ENCODE measurements at regions not wholly inside any gene's neighbourhood (a gene's known extent, or its start where the extent isn't known, plus 50 kb on each side); places are given as distances from the start of the nearest gene placed in this dataset.
"Not testable (repeated sequence)": the region's sequence is repeated elsewhere in the genome, so short reads cannot be mapped to it uniquely, and the experiment has no call there.

DNA sequence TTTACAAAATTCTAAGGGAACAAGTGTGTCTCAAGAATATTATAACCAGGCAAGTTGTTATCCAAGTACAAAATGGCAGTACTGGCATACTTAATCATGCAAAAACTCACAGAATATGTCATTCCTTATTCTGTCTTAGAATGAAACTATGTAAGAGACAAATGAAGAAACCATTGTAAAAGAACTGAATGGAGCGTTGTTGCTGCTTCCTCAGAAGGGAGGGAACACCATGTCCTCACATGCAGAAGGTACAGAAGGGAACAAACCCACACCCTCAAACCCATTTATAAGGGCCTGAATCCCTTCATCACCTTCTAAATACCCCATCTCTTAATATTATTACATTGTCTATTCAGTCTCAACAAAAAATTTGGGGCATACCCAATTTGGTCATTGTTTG lies 960.0 kb downstream of the LTN1 start:
- not testable (repeated sequence) for DNase-seq

DNA sequence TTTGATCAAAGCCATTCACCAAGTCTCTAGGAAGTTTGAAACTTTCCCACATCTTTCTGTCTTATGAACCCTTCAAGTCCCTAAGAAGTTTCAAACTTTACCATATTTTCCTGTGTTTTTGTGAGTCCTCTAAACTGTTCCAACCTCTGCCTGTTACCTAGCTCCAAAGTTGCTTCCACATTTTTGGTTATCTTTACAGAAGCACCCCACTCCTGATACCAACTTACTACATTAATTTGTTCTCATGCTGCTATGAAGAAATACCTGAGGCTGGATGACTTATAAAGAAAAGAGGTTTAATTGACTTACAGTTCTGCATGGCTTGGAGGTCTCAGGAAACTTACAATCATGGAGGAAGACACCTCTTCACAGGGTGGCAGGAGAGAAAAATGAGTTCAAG lies 961.6 kb downstream of the LTN1 start:
- not testable (repeated sequence) for DNase-seq

DNA sequence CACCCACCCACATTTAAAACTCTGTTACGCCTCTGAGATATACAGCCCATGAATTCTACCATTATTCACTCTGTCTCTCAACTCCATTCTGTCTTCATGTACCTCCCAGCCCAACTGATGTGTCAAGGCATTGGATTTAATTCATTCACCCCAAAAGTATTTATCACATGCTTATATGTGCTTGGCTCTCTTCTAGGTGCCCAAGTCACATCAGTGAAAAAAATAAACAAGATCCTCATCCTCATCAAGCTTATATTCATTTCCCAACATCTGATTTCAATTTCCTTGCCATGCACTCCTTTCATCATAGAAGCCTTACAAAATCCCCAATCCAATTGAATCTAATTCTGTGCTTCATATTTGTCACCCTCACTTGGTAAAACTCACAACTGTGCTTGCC lies 967.6 kb downstream of the LTN1 start:
- DNase-seq: no peak

GRCh38 chr21:28018741-28019669 lies 973.7 kb downstream of the LTN1 start:
- DNase-seq: peak in 1 of 2 donors; percentile 0

DNA sequence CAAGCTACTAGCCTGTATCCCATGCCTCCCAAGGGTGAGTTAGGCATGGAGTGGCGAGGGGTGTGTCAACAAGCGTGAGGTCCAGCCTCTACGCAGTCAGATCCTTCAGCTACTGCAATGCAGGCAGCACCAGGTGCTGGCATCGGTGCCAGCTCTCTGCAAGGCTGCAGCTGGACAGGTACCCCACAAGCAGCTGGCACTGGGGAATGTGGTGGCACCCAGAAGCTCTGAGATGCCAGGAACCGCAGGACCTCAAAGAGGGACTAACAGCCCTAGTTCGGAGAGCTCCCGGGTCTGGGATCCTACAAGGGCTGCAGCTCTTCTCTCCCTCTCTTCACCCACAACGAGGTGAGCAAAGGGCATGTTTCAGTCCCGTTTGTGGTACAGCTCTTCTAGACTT lies 974.5 kb downstream of the LTN1 start:
- no peak for DNase-seq

DNA sequence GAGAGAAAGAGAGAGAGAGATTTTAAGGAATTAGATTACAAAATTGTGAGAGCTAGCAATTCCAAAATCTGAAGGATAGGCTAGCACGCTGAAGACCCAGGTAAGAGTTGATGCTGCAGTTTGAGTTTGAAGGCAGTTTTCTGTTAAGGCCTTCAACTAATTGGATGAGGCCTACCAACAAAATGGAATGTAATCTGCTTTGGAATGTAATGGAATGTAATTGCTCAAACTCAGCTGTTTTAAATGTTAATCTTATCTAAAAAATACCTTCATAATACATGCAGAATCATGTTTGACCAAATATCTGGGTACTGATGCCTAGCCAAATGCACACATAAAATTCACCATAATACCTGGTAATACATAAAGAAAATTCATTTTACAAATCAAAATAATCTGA lies 976.1 kb downstream of the LTN1 start:
- DNase-seq: no peak

GRCh38 chr21:28013123-28013522 lies 979.6 kb downstream of the LTN1 start:
- not testable (repeated sequence) for DNase-seq

GRCh38 chr21:28011970-28012369 lies 980.7 kb downstream of the LTN1 start:
- not testable (repeated sequence) for DNase-seq

DNA sequence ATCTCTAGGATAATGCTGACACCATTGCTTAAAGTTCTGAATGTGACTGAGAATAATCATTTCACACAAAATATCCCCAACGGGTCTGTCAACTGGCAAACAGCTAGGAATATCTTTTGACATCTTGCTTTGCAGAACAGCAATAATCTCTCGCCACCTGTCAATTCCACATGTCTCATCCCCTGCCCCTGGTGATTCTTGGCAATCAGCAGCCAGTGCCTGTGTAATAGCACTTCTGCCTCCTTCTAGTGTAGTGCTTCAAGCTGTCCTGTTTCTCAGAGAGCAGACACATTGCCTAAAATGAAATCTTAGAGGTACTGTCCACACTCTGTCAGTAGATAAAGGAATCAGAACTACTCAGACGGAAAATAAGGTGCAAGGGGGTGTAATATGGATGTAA lies 984.4 kb downstream of the LTN1 start:
- not testable (repeated sequence) for DNase-seq

GRCh38 chr21:28003627-28004026 lies 989.0 kb downstream of the LTN1 start:
- not testable (repeated sequence) for DNase-seq

- not testable (repeated sequence) for DNase-seq
These were observed 995.8 kb downstream of the LTN1 start for GRCh38 chr21:27996906-27997305.

- DNase-seq: not testable (repeated sequence)
These were observed 1007.9 kb downstream of the LTN1 start for GRCh38 chr21:27984663-27985325.

- DNase-seq: not testable (repeated sequence)
These were observed 1012.6 kb upstream of the ADAMTS5 start for GRCh38 chr21:27979446-27979845.

DNA sequence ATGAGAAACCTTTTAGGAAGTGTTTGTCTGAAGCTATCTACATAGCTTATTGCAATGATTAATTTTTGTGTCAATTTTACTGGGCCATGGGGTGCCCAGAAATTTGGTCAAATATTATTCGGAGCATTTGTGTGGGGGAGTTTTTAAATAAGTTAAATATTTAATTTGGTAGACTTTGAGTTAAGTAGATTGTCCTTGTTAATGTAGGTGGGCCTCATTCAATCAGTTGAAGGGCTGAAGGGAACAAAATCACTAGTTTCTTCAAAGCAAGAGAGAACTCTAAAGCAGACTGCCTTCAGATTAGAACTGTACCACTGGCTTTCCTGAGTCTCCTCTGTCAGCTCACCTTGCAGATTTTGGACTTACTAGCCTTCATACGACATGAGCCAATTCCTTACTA lies 1008.6 kb upstream of the ADAMTS5 start:
- DNase-seq: no peak

- DNase-seq: not testable (repeated sequence)
These were observed 1007.3 kb upstream of the ADAMTS5 start for GRCh38 chr21:27974152-27974551.

- not testable (repeated sequence) for DNase-seq
These were observed 1001.4 kb upstream of the ADAMTS5 start for GRCh38 chr21:27968240-27968639.

DNA sequence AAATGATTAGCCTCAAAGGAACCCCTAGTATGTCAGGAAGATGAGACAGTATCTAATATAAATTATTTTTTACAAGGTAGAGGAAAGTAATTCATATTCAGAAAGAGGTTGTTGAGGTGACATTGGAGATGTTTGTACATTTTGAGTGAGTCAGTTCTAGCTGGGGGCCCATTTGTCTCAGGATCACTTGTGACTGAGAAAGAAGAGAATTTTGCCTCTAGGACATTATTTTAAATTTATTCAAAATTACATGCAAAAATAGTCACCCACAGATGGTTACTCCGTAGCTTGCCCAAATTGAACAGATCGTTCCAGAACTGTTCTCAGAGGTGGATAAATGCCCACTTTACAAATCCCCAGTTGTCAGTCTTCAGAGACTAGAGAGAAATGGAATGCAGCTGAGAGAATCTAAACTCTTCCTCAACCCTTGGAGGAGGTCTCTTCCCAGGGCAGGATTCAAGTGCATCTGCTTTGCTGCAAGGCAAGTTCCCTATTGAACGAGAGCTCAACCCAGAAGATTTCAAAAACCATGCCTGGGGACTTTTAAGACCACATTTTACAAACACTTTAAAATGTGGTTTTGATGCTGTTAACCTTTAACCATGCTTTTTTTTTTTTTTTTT lies 987.8 kb upstream of the ADAMTS5 start:
- DNase-seq: no peak

GRCh38 chr21:27953340-27954045 lies 986.6 kb upstream of the ADAMTS5 start:
- no peak for DNase-seq

- DNase-seq: not testable (repeated sequence)
These were observed 982.2 kb upstream of the ADAMTS5 start for GRCh38 chr21:27949093-27949492.

DNA sequence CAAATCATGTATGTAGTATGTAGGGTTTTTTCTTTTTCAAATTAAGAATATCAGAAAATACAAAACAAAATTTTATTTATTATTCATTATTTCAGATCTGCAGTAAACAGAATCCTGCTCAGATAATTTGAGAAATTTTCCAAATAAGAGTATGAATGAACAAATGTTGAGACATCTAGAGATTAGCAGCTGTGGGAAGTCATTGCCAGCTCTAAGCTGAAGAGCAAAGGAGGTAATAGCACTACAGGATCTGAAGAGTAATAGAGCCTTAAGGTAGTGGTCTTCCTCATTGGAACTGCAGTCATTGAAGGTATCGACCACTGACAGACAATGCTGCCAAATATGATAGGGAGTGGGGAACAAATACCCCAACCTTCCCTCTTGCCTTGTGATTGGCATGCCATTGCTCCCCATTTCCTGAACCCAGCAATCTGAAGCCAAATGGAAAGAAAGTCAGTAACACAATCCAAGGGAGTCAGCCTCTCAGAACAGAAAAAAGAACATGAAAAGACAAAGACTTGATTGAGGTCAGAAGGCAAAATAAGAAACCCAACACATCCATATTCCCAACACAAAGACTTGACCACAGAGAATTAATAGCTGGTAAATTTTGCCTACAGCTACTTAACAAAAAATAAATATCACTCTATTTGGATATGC lies 963.4 kb upstream of the ADAMTS5 start:
- not testable (repeated sequence) for DNase-seq

DNA sequence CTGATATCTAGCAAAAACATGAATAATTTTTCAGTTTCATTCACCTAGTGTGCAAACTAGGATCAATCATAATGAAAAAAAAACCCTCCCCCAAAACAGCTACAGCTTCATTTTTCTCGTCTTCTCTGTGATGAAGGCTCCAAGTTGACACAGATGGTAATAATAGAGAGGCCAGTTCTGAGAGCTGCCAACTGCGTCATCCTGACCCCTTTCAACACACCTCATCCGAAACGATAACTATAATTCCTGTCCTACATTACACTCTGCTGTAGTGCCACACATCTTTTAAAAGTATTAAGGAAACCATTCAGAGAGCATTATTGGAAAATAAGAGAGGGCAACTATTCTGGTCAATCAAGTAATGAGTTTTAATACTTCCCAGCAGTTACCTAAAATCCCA lies 962.3 kb upstream of the ADAMTS5 start:
- not testable (repeated sequence) for DNase-seq

GRCh38 chr21:27928534-27929115 lies 961.7 kb upstream of the ADAMTS5 start:
- DNase-seq: not testable (repeated sequence)
